GM18520 (cell line): ENCODE measurements at regions not wholly inside any gene's neighbourhood (a gene's known extent, or its start where the extent isn't known, plus 50 kb on each side); places are given as distances from the start of the nearest gene placed in this dataset.
A peak's percentile ranks its signal among the peaks of the same experiment; 100 is the strongest.

ENCODE experiments used
- ATAC-seq: cut with Tn5 transposase; IDR thresholded peaks from one replicate; pipeline ENCODE4 v1.9.1; 2021; ENCODE audit not compliant: unreplicated experiment

DNA sequence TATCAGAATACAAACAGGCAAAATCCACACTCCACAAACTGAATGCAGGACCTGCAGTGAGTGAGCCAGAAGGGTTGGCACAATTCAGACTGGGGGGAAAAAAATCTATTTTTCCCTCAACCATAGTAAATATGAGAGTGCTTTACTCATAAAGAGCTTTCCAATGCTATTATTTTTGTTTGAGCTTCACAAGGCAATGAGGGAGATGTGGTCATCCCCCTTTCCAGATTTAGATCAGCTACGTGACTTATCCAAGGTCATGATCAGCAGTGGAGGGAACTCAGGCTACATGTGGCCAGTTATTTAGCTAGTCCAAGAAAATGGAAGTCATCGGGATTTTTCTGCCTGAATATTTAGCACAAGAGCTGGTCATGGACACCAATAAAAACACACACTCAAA lies 120.4 kb upstream of the KLF7 start:
- no peak for ATAC-seq

GRCh38 chr2:207288628-207289027 lies 122.9 kb upstream of the KLF7 start:
- ATAC-seq, result peak; percentile 78

DNA sequence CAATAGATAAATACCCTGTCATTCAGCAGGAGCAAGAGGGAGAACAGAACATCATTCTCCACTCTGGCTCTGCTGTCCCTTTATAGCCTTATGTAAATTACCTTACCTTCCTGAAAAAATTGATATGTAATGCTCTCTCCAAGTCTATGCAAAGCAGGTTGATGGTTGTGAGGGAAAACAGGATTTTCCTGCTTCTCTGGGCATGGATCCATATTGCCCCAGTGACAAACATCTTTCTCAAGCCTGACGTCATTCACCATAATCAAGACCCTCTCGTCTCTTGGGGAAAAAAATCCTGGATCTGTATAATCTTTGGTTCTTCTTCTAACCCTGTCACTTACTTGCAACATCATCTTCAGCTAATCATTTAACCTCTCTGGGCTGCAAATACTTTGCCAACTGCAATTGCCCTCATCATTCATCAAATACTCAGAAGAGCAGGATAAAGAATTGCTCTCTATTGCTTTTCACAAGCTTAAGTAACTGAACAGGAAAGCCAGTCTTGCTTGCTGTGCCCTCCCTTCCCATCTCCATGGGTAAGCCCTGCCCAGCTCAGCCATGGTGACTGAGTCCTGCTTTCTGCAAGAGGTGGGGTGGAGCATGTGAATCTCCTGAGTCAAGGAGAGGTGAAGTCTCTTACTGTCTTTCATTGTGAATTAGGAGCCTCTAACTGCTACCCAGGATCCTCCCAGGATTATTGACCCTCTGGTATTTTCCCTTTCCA lies 123.7 kb upstream of the KLF7 start:
- no peak for ATAC-seq

GRCh38 chr2:207290833-207291624 lies 125.3 kb upstream of the KLF7 start:
- no peak for ATAC-seq

GRCh38 chr2:207291625-207292252 lies 126.0 kb upstream of the KLF7 start:
- no peak for ATAC-seq

DNA sequence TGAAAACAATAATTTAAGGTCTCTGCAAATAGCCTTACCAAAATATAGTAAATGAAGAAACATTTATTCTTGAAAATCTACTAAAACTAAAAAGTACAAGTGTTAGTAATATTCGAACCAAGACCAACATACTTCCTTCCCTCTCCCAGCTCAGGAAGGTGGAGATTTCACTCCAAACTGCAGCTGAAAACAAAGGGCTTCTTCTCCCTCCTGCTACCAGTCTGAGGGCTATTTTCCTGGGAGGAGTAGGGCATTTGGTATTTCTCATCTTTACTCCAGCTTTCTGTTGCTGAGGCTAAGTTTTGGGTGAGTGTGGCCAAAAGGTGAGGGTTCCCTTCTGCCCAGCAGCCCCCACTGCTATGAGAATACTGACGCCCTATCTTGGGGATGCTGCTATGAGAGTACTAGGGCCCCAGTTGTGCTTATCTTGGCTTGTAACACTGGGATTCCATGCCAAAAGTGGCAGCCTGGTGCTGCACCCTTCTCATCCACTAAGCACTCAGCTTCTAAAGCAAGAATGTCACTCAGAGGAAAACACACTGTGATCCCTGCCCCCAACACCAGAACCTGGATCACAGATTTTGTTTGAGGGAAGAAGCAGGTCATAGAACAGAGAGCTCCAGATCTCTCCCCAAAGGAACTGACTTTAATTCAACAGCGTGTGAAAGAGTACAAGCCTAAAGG lies 130.7 kb upstream of the KLF7 start:
- no peak for ATAC-seq

- ATAC-seq, result no peak
Measured at GRCh38 chr2:207300817-207301216, 135.1 kb upstream of the KLF7 start.

- no peak for ATAC-seq
Measured at GRCh38 chr2:207304761-207305160, 139.0 kb upstream of the KLF7 start.

DNA sequence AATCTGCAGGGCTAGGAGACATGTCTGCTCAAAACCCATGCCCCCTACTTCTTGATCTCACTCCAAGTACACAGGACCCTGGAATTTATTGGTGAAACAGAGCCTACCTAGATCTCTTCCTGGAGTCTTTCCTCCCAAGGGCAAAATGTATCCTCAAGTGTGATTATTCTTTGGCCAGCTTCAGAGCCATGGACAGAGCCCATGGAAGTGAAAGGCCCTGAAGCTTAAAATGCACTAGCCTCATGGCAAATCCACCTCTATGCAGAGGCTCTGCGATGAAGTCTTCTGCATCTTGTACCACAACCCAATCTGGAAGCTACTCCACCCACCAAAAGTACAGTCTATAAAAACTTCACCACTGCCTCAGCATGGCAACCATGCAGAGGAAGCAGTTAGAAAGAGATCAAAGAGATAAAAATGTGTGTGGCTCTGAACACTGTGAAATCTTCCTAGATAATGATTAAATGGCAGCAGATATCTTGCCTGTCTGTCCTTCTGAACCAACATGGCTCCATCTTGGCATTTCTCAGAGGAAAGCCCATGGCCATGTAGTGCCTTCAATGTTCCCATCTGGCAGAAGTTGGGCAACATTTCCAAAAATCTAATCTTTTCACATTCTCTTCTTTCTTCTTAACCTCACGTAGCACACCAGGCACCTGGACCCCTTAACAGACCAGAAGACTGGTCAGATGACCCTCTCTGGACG lies 142.9 kb upstream of the KLF7 start:
- no peak for ATAC-seq

DNA sequence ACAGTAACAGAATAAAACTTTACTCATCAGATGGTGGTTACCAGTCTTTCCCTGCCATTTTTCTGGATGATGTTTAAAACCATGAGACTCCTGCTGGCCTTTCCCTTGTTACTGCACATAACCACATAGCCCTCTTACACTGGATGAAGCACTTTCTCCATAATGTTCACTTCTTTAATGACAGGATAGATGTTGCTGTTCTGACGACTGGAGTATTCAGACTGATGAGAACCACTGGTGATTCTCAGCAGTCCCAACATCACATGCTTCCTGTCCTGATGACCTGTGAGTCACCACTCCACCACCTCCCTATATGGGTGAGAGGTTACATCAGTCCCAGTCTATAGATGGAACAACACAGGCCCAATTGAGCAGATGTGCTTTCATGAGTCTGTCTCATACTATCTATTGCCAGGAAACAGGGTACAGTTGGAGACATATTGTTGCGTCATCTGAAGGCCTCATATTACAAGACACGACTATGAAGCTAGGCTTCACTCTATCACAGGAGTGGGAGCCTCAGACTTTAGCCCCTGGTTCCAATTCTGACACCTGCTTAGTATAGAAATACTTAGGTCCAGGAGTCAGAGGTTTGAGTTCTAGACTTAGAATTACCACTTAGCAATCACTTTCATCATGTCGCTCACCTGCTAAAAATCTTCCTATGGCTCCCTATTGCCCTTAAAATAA lies 145.7 kb upstream of the KLF7 start:
- ATAC-seq, result peak; percentile 98

DNA sequence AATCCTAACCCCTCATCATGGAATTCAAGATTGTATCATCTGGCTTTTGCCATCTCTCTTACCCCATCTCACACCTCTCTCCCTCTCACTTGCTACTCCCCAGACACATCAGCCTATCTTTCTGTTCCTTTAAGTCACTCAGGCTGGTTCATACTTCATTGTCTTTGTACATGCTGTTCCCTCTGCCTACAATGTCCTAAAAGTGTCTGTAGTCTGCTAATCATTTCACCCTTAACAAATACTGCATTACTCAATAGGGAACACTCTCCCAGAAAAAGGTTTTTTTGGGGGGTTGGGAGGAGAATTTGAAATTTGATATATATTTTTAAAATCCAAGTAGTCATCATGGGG lies 146.2 kb upstream of the KLF7 start:
- no peak for ATAC-seq

- no peak for ATAC-seq
Measured at GRCh38 chr2:207313947-207314346, 148.2 kb upstream of the KLF7 start.

DNA sequence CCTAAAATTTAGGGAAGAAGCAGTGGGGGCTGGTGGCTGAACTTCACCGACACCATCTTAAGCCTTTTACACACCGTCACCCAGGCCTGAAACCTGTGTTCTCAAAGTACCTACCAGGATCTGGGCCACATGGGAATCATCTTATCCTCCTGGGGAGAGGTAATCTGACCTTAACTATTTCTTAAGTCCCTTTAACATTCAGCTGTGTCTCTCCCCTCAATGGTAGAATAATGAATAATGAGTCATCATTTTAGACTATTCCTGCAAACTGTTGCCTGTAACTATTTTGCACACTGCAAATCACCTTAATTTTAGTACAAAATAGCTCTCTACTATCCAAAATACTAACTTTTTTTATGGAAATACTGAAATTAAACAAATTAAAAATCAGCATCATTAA lies 149.4 kb upstream of the KLF7 start:
- no peak for ATAC-seq

GRCh38 chr2:207316484-207316883 lies 150.7 kb upstream of the KLF7 start:
- no peak for ATAC-seq

- no peak for ATAC-seq
Measured at GRCh38 chr2:207316906-207317305, 151.2 kb upstream of the KLF7 start.

DNA sequence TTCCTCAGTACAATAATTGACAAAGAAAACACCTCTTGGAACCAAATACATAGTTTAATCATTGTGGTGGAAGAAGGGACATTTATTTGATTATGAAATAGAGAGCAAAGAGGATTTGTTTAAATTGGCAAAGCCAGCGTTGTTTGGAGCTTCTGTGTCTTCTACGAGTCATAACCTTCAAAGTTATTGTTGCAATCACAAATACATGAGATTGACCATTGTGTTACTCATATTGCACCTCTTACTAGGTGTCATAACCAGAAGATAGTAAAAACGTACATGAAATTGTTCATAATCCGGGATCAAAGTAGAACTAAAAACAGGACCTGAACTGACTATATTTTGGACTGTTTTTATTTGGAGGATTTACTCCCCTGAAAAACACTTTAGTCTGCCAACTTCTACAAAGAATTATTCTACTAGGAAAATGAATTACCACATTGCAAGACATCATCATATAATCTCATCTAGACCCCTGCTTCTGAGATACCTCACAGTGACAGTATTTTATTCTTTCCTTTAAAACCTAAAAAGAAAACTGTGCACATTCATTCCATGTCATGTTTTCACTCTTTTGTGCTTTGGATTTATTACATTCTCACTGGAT lies 151.7 kb upstream of the KLF7 start:
- ATAC-seq, result peak; percentile 31

- no peak for ATAC-seq
Measured at GRCh38 chr2:207318181-207318628, 152.5 kb upstream of the KLF7 start.

GRCh38 chr2:207319316-207319715 lies 153.6 kb upstream of the KLF7 start:
- ATAC-seq, result no peak

GRCh38 chr2:207320381-207321159 lies 154.8 kb upstream of the KLF7 start:
- ATAC-seq, result no peak
